ENCODE measurements at regions not wholly inside any gene's neighbourhood (a gene's known extent, or its start where the extent isn't known, plus 50 kb on each side); places are given as distances from the start of the nearest gene placed in this dataset.

DNA sequence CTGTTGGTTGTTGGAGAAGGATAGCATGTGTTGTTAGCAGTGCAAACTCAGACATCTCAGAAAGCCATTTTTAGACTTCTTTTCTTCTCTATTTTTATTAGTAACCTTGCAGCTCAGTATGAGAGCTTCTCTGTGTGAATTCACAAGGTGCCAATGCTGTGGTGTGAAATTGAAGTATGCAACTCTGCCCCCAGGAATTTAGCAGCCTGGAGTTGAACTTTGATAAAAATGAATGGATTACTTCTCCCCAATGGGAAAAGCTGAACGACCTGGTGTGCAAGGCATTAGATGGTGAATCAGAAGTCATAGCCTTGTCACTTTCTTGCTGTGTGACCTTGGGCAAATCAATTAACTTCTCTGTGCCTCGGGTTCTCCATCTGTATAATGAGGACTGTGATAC, 512.3 kb upstream of the PCDH9 start:
- Histone ChIP-seq H3K27me3 (no peaks in the 10 kb centered on the region), H3K36me3 (ENCODE audit: low read depth, missing control alignments) (no peaks in the 10 kb centered on the region), H3K27ac (no peak overlapping the region), H3K4me3 (no peak overlapping the region), H3K4me1 (no peaks in the 10 kb centered on the region), H3K9me3 (no peaks in the 10 kb centered on the region)
- 48 to 62% methylated on average over 2 of the region's 2 CpGs for WGBS, 2 donors
- intact Hi-C loops (cut with DNase I; ENCODE audit: low total_unique reads) = no loop called here
- TF ChIP-seq, protein P1, sequence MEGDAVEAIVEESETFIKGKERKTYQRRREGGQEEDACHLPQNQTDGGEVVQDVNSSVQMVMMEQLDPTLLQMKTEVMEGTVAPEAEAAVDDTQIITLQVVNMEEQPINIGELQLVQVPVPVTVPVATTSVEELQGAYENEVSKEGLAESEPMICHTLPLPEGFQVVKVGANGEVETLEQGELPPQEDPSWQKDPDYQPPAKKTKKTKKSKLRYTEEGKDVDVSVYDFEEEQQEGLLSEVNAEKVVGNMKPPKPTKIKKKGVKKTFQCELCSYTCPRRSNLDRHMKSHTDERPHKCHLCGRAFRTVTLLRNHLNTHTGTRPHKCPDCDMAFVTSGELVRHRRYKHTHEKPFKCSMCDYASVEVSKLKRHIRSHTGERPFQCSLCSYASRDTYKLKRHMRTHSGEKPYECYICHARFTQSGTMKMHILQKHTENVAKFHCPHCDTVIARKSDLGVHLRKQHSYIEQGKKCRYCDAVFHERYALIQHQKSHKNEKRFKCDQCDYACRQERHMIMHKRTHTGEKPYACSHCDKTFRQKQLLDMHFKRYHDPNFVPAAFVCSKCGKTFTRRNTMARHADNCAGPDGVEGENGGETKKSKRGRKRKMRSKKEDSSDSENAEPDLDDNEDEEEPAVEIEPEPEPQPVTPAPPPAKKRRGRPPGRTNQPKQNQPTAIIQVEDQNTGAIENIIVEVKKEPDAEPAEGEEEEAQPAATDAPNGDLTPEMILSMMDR (IDR thresholded peaks at IDR 0.05) = no peak
- no peak for TF ChIP-seq POLR2A (IDR thresholded peaks at IDR 0.05)
- DNase-seq = no peak

DNA sequence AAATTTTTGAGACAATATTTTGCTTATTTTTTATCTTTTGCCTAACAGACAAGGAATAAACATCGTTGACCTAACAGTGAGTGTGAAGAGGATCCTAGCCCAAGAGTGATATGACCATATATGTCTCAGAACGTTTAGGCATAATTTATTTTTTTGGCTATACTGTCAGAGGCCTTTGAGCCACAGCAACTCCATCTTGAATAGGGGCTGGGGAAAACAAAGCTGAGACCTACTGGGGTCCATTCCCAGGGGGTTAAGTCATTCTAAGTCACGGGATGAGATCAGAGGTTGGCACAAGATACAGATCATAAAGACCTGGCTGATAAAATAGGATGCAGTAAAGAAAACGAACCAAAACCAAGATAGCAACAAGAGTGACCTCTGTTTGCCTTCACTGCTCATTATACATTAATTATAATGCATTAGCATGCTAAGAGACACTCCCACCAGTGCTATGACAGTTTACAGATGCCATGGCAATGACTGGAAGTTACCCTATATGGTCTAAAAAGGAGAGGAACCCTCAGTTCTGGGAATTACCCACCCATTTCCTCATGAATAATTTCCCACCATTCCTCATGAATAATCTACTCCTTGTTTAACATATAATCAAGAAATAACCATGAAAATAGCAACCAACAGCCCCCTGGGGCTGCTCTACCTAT, 510.9 kb upstream of the PCDH9 start:
- H3K4me1 ChIP-seq = no peaks in the 10 kb centered on the region
- no peaks in the 10 kb centered on the region for H3K27me3 ChIP-seq
- TF ChIP-seq, protein P1 (IDR thresholded peaks at IDR 0.05) = no peak
- TF ChIP-seq POLR2A (IDR thresholded peaks at IDR 0.05) = no peak
- H3K4me3 ChIP-seq = no peak overlapping the region
- H3K36me3 ChIP-seq (ENCODE audit: low read depth, missing control alignments) = no peaks in the 10 kb centered on the region
- 62% methylated on average over 4 of the region's 4 CpGs for WGBS, 2 donors
- DNase-seq = no peak
- intact Hi-C loops (cut with DNase I; ENCODE audit: low total_unique reads) = no loop called here
- no peaks in the 10 kb centered on the region for H3K9me3 ChIP-seq
- H3K27ac ChIP-seq = no peak overlapping the region

DNA sequence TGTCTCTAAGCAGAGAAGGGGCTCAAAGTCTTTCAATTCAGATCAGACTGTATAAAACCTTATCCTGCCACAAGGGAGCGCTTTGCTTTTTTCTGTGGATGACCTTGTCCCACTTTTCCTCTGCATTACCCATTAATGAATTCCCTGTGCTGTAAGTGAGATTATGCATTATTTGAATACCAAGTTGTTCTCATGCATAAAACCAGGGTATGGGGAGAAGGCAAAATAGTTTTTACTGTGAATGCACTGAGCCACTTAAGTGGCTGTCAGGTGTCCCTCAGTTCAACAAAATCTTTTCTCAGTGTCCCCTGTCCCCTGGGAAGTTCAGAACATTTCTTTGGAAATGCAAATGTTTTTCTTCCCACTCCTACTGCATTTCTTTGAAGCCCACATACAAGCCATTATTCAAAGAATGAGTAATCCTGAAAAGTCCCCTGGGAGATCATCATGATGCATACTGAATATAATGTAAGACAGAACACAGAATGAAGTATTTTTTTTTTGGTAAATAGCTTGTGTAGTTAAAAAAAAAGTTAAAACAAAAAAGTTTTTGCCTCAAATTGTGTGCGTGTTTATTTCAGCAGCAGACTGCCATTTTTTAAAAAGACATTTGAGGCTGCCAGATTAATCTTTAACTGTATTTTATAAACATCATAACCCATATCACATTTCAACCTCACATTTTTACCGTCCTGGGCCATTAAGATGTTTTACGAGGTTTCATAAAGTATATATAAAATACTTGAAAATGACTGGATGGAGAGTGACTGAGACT, 506.7 kb upstream of the PCDH9 start:
- no peaks in the 10 kb centered on the region for H3K9me3 ChIP-seq
- TF ChIP-seq, protein P1 (IDR thresholded peaks at IDR 0.05) = peak in 1 of 3 experiments; percentile 13
- no peak for TF ChIP-seq POLR2A (IDR thresholded peaks at IDR 0.05)
- peak; percentile 28 for DNase-seq
- intact Hi-C loops (cut with DNase I; ENCODE audit: low total_unique reads) = no loop called here
- no peaks in the 10 kb centered on the region for H3K36me3 ChIP-seq (ENCODE audit: low read depth, missing control alignments)
- 51 to 58% methylated on average over 4 of the region's 4 CpGs for WGBS, 2 donors
- H3K4me1 ChIP-seq = no peaks in the 10 kb centered on the region
- H3K27me3 ChIP-seq = no peaks in the 10 kb centered on the region
- H3K27ac ChIP-seq = no peak overlapping the region
- no peak overlapping the region for H3K4me3 ChIP-seq

DNA sequence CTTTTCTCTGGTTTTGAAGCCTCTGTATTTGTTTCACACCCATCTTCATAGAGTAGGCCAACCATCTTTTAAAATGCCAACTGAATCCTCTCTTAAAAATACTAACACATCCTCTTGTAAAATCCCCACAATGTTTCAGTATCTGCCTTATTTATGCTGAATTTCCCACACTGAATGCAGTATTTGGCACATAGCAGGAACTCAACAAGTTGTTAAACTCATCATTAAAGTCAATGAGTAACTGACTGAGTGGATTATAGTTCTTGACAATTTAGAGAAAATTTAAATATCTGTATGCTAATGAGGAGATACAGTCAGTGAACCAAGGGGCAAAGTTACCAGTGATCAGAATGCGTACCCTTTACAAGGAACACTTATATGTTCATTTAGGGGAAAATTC, 505.5 kb upstream of the PCDH9 start:
- intact Hi-C loops (cut with DNase I; ENCODE audit: low total_unique reads) = no loop called here
- DNase-seq = no peak
- TF ChIP-seq, protein P1 (IDR thresholded peaks at IDR 0.05) = no peak
- Histone ChIP-seq H3K27me3 (no peaks in the 10 kb centered on the region), H3K9me3 (no peaks in the 10 kb centered on the region), H3K4me3 (no peak overlapping the region), H3K36me3 (ENCODE audit: low read depth, missing control alignments) (no peaks in the 10 kb centered on the region), H3K4me1 (no peaks in the 10 kb centered on the region), H3K27ac (no peak overlapping the region)
- WGBS, 2 donors = 96 to 97% methylated on average over 1 of the region's 1 CpG
